NCI-H510A treated with DMSO at 0.1 percent for 48 hours (cell line): ENCODE measurements at regions not wholly inside any gene's neighbourhood (a gene's known extent, or its start where the extent isn't known, plus 50 kb on each side); places are given as distances from the start of the nearest gene placed in this dataset.
"Not testable (repeated sequence)": the region's sequence is repeated elsewhere in the genome, so short reads cannot be mapped to it uniquely, and the experiment has no call there.

ENCODE experiments used
- DNase-seq: peaks from one replicate; lab custom pipeline; 2025; lab: John Stamatoyannopoulos, UW

DNA sequence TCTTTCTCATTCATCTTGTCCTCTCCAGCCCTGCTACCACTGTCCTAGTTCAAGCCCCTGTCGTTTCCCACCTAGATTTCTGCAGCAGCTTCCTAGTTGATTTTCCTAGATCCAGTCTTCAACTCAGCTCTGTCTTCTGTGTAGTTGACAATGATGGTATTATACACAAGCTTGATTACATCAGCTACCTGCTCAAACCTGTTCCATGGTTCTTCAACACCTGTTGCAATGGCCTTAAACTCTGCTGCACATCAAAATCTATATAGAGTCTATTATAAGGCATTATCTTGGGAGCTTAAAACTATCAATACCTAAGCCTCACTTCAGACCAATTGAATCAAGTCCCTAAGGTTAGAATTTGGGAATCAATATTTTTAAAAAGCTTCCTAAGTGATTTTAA lies 71.7 kb upstream of the PELI2 start:
- DNase-seq: no peak

DNA sequence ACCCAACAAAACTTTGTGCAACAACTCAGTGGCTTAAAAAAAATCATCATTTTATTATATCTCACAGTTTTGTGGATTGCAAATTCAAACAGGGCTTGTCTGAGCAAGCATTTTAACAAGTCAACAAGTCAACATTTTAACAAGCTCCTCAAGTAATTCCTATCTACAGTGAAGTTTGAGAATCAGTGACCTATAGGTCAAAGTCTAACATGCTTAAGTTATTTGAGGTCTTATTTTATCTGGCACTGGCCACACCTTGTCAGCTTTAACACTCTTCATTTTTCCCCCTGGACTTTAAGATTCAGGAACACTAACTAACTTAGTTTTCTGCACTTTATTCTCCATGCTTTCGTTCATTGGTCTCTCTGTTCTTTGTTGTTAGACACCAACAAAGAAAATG lies 71.2 kb upstream of the PELI2 start:
- DNase-seq: no peak

GRCh38 chr14:56049536-56049935 lies 68.7 kb upstream of the PELI2 start:
- no peak for DNase-seq

DNA sequence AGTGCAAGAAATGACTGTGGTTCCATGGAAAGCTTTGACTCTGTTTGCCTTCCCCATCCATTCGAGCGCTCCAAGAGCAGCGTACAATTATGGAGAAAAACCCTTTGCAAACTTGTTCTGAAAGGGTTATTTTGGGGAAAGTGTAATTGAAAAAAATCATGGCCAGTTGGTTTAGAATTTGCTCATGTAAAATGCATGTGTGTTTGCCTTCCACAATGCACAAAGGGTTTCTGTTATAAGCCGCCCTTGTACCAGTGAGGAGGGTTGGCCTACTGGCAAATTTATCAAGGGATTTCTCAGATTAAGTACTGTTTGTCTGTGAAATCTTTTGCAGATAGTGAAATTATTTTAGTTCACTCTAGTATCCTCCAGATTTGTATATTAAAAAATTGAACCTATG lies 62.7 kb upstream of the PELI2 start:
- DNase-seq: no peak

DNA sequence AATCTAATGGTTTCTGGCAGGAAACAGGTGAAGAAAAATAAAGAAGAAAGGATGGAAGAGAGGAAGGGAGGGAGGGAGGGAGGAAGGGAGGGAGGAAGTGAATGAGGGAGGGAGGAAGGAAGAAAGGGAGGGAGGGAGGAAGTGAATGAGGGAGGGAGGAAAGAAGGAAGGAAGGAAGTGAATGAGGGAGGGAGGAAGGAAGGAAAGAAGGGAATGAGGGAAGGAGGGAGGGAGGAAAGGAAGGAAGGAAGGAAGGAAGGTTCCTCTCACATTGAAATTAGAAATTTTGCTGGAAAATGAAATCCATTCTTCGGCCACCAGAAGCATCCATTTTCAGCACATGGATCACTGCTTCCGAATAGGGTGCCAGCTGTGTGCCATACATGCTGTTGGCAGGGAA lies 62.2 kb upstream of the PELI2 start:
- DNase-seq: no peak

DNA sequence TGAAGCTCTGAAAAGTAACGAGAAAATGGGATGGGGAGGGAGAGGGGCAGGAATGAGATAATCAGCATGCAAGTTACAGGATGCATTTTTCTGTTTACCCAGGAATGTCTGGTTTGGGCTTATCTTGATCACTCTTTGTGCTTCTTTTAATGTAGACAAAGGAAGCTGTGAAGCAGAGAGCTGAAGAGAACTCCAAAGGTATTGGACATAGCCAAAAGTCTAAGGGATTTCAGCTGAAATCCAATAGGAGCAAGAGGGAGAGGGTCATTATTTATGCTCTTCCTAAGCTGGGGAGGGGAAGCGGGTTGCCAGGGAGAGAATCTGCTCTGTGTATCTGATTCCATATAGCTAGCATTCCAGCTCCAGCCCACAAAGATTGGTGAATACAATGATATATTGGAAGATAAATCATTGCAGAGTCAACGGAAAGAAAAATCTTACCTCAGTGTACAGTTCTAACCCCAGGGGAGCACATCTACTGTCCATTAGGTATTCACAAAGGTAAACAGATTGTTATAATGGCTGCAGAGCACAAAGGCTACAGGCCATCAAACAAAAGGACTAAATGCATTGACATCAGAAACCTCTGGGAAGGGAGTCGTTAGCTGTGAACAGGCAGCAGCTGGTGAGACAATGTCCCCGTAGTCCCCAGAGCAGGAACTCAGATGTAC lies 61.0 kb upstream of the PELI2 start:
- peak; percentile 44 for DNase-seq

- DNase-seq: no peak
Observed at GRCh38 chr14:56057767-56058166, 60.4 kb upstream of the PELI2 start.

DNA sequence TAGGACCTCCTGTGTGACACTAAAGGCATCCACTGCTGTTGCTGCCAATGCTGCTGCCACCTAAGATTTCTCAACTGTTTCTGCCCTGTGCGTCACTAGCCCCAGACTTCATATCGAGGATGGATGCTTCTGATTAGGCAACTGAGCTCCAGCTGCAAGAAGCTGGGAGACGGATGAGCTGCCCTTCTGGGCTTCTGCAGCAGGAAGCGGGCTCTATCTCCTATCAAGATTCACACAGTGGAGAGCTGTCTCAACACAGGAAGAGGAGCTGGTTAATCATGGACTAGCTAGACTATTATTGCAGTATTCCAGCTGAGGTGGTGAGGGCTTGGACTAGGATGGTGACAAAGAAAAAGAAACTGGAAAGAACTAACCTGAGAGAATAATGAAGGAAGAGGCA lies 59.2 kb upstream of the PELI2 start:
- no peak for DNase-seq

DNA sequence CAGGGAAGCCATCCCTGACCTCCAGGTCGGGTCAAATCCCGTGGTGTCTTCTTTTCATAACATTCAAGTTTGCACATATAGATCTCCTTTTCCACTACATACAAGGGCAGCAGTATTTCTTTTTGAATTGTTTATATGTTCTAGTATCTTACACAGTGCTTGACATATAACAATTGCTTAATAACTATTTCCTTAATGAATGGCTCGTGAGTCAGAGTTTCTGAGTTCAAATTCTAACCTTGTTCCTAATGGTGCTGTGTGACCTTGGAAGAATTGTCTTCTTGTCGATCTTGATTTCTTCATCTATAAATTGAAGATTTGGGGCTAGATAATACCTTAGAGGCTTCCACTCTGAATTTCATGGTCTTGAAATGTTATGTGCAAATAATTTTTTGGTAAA lies 57.2 kb upstream of the PELI2 start:
- no peak for DNase-seq

DNA sequence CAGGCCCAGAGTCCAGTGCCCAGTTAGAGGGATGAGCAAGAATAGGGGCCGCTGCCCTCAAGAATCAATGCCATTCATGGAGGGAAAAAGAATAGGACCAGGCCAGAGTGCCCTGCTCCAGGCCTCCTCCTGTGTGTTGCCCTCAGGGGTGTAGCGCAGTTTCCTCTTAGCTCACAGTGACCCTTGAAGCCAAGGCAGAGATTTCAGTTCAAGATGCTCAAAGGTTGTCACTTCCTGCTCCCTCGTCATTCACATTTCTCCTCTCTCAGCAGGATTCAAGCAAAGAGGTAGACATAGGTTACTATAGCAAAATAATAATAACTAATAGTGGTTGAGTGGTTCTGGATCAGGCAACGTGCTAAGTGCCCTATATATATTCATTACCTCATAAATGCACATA lies 55.1 kb upstream of the PELI2 start:
- no peak for DNase-seq

DNA sequence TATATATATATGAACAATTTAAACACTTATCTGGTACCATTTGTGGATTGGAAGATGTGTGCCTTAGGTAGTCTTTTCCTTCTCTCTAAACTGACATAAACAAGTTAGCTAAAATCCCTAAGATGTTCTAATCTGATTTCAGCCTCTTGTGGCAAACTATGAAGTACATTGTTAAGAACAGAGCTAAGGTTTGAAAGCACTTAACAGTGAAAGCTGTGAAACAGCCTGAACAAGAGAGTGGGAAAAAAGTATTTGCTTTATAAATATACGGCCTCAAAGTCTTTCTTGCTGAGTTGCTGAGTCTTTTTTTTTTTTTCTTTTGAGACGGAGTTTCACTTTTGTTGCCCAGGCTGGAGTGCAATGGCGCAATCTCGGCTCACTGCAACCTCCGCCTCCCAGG lies 53.7 kb upstream of the PELI2 start:
- DNase-seq: no peak

- not testable (repeated sequence) for DNase-seq
Observed at GRCh38 chr14:56065199-56065598, 53.0 kb upstream of the PELI2 start.

- DNase-seq: no peak
Observed at GRCh38 chr14:56065621-56066290, 52.5 kb upstream of the PELI2 start.
